Stimulated activated CD4-positive, alpha-beta T cell treated with anti-CD3 and anti-CD28 coated beads, TNF-alpha, amount 100 ng/mL, for 48 hours (primary cell): ENCODE measurements at regions not wholly inside any gene's neighbourhood (a gene's known extent, or its start where the extent isn't known, plus 50 kb on each side); places are given as distances from the start of the nearest gene placed in this dataset.
"Not testable (repeated sequence)": the region's sequence is repeated elsewhere in the genome, so short reads cannot be mapped to it uniquely, and the experiment has no call there.

ENCODE experiments used
- DNase-seq, 3 donors: peaks; one replicate each; pipeline ENCODE4 v3.0.0-alpha.2; 2020; ENCODE audit warnings: low read depth in 3 of 3

- DNase-seq, result no peak
These were observed 416.3 kb upstream of the GBE1 start for GRCh38 chr3:82177774-82178173.

- no peak for DNase-seq
These were observed 403.8 kb upstream of the GBE1 start for GRCh38 chr3:82165266-82165665.

GRCh38 chr3:82163907-82164520 lies 402.6 kb upstream of the GBE1 start:
- no peak for DNase-seq

GRCh38 chr3:82157952-82158351 lies 396.5 kb upstream of the GBE1 start:
- DNase-seq, result no peak

- not testable (repeated sequence) for DNase-seq
These were observed 392.4 kb upstream of the GBE1 start for GRCh38 chr3:82153892-82154291.

- no peak for DNase-seq
These were observed 384.3 kb upstream of the GBE1 start for GRCh38 chr3:82145742-82146141.

- no peak for DNase-seq
These were observed 383.4 kb upstream of the GBE1 start for GRCh38 chr3:82144811-82145210.

GRCh38 chr3:82143661-82144412 lies 382.4 kb upstream of the GBE1 start:
- DNase-seq, result no peak

GRCh38 chr3:82141592-82141991 lies 380.1 kb upstream of the GBE1 start:
- no peak for DNase-seq

GRCh38 chr3:82137861-82138260 lies 376.4 kb upstream of the GBE1 start:
- DNase-seq, result no peak

- DNase-seq, result no peak
These were observed 375.6 kb upstream of the GBE1 start for GRCh38 chr3:82137050-82137449.

GRCh38 chr3:82133070-82133606 lies 371.7 kb upstream of the GBE1 start:
- peak in 2 of 3 donors; percentile 7 to 11 for DNase-seq

GRCh38 chr3:82132210-82133069 lies 371.0 kb upstream of the GBE1 start:
- no peak for DNase-seq

GRCh38 chr3:82130046-82130445 lies 368.6 kb upstream of the GBE1 start:
- no peak for DNase-seq

- DNase-seq, result no peak
These were observed 367.9 kb upstream of the GBE1 start for GRCh38 chr3:82129221-82129801.

GRCh38 chr3:82128271-82128670 lies 366.8 kb upstream of the GBE1 start:
- DNase-seq, result no peak

- no peak for DNase-seq
These were observed 361.3 kb upstream of the GBE1 start for GRCh38 chr3:82122554-82123345.

- no peak for DNase-seq
These were observed 353.1 kb upstream of the GBE1 start for GRCh38 chr3:82114589-82114988.

GRCh38 chr3:82110721-82111120 lies 349.3 kb upstream of the GBE1 start:
- DNase-seq, result not testable (repeated sequence)

GRCh38 chr3:82103241-82103640 lies 341.8 kb upstream of the GBE1 start:
- DNase-seq, result no peak

GRCh38 chr3:82100378-82100777 lies 338.9 kb upstream of the GBE1 start:
- no peak for DNase-seq
